RKO (cell line): ENCODE measurements at regions not wholly inside any gene's neighbourhood (a gene's known extent, or its start where the extent isn't known, plus 50 kb on each side); places are given as distances from the start of the nearest gene placed in this dataset.
"Not testable (repeated sequence)": the region's sequence is repeated elsewhere in the genome, so short reads cannot be mapped to it uniquely, and the experiment has no call there.

ENCODE experiments used
- DNase-seq: peaks from one replicate; pipeline ENCODE4 v3.0.0-alpha.2; 2016; ENCODE audit warnings: low spot score

- not testable (repeated sequence) for DNase-seq
These were observed 165.9 kb upstream of the NPAP1 start for GRCh38 chr15:24509714-24510113.

- DNase-seq = not testable (repeated sequence)
These were observed 164.0 kb upstream of the NPAP1 start for GRCh38 chr15:24511598-24511997.

GRCh38 chr15:24518772-24519171 is 156.8 kb upstream of the NPAP1 start:
- DNase-seq = not testable (repeated sequence)

GRCh38 chr15:24531235-24531634 is 144.3 kb upstream of the NPAP1 start:
- not testable (repeated sequence) for DNase-seq

GRCh38 chr15:24534032-24534431 is 141.5 kb upstream of the NPAP1 start:
- DNase-seq = not testable (repeated sequence)

- DNase-seq = not testable (repeated sequence)
These were observed 118.3 kb upstream of the NPAP1 start for GRCh38 chr15:24557281-24557680.

GRCh38 chr15:24607636-24608035 is 67.9 kb upstream of the NPAP1 start:
- no peak for DNase-seq

- DNase-seq = no peak
These were observed 57.9 kb upstream of the NPAP1 start for GRCh38 chr15:24617646-24618045.

- no peak for DNase-seq
These were observed 53.9 kb upstream of the NPAP1 start for GRCh38 chr15:24621630-24622215.
